Mesenchymal stem cell (in vitro differentiated cells and primary cell): ENCODE measurements at regions not wholly inside any gene's neighbourhood (a gene's known extent, or its start where the extent isn't known, plus 50 kb on each side); places are given as distances from the start of the nearest gene placed in this dataset.
A peak's percentile ranks its signal among the peaks of the same experiment; 100 is the strongest.

ENCODE experiments used
- DNase-seq: peaks from one replicate; pipeline ENCODE4 v3.0.0-alpha.2; 2013
- H2AFZ ChIP-seq: one replicate; pipeline ENCODE4 v1.6.1; 2013; ENCODE audit warnings: low read depth, mild to moderate bottlenecking, control low read depth, inconsistent platforms, low read length, moderate library complexity
- H2AK5ac ChIP-seq: 2 replicates; pipeline ENCODE4 v1.6.1; 2013; ENCODE audit warnings: low read length, moderate library complexity, mild to moderate bottlenecking, inconsistent platforms; ENCODE audit not compliant: severe bottlenecking
- H2BK120ac ChIP-seq: one replicate; pipeline ENCODE4 v1.6.1; 2013; ENCODE audit warnings: low read depth, mild to moderate bottlenecking, inconsistent platforms, low read length, moderate library complexity
- H2BK12ac ChIP-seq, 2 experiments: one replicate each; pipeline ENCODE4 v1.6.1; 2013; ENCODE audit warnings: inconsistent platforms in 2 of 2, low read length in 2 of 2, mild to moderate bottlenecking in 2 of 2, moderate library complexity in 2 of 2, control low read depth in 1 of 2
- H2BK15ac ChIP-seq: one replicate; pipeline ENCODE4 v1.6.1; 2013; ENCODE audit warnings: mild to moderate bottlenecking, low read depth, inconsistent platforms; ENCODE audit not compliant: poor library complexity, severe bottlenecking
- H2BK5ac ChIP-seq: 2 replicates; pipeline ENCODE4 v1.6.1; 2013; ENCODE audit warnings: low read depth, mild to moderate bottlenecking, low read length, control low read depth, inconsistent platforms; ENCODE audit not compliant: poor library complexity, severe bottlenecking
- H3K14ac ChIP-seq, 2 experiments: one replicate each; pipeline ENCODE4 v1.6.1; 2013; ENCODE audit warnings: inconsistent platforms in 2 of 2, low read length in 2 of 2, control low read depth in 1 of 2, mild to moderate bottlenecking in 1 of 2, moderate library complexity in 1 of 2
- H3K18ac ChIP-seq, 2 experiments: one replicate each; pipeline ENCODE4 v1.6.1; 2013; ENCODE audit warnings: inconsistent platforms in 2 of 2, low read length in 2 of 2, control low read depth in 1 of 2, low read depth in 1 of 2, mild to moderate bottlenecking in 1 of 2
- H3K23ac ChIP-seq, 2 experiments: one replicate each; pipeline ENCODE4 v1.6.1; 2013; ENCODE audit warnings: inconsistent platforms in 2 of 2, low read length in 2 of 2, mild to moderate bottlenecking in 2 of 2, moderate library complexity in 2 of 2, control low read depth in 1 of 2
- H3K27ac ChIP-seq: 2 replicates; pipeline ENCODE4 v1.5.1; 2013; ENCODE audit warnings: mild to moderate bottlenecking, moderate library complexity, low read length, control low read depth, inconsistent platforms; ENCODE audit not compliant: poor library complexity, severe bottlenecking
- H3K27me3 ChIP-seq, 2 experiments: 2 replicates each; pipeline versions ENCODE4 v1.6.1 to v1.7.0; 2013; ENCODE audit warnings: low read length in 2 of 2, mild to moderate bottlenecking in 2 of 2, moderate library complexity in 2 of 2, control low read depth in 1 of 2, inconsistent platforms in 1 of 2; ENCODE audit not compliant: control insufficient read depth in 1 of 2, insufficient read depth in 1 of 2
- H3K36me3 ChIP-seq, 2 experiments: 2 replicates each; pipeline versions ENCODE4 v1.6.1 to v1.7.0; 2013; ENCODE audit warnings: low read length in 2 of 2, control low read depth in 1 of 2, inconsistent platforms in 1 of 2, low read depth in 1 of 2, mild to moderate bottlenecking in 1 of 2; ENCODE audit not compliant: insufficient read depth in 2 of 2, control insufficient read depth in 1 of 2
- H3K4ac ChIP-seq, 2 experiments: one replicate each; pipeline ENCODE4 v1.6.1; 2013; ENCODE audit warnings: inconsistent platforms in 2 of 2, low read length in 2 of 2, mild to moderate bottlenecking in 2 of 2, moderate library complexity in 2 of 2, control low read depth in 1 of 2, low read depth in 1 of 2
- H3K4me1 ChIP-seq: 2 replicates; pipeline ENCODE4 v1.6.1; 2013; ENCODE audit warnings: low read depth, low read length, control low read depth; ENCODE audit not compliant: control insufficient read depth, insufficient read depth
- H3K4me2 ChIP-seq: 2 replicates; pipeline ENCODE4 v1.6.1; 2013; ENCODE audit warnings: low read length, mild to moderate bottlenecking, inconsistent platforms; ENCODE audit not compliant: poor library complexity, severe bottlenecking
- H3K4me3 ChIP-seq, 2 experiments: 2 replicates each; pipeline versions ENCODE4 v1.5.1 to v1.7.0; 2013; ENCODE audit warnings: low read length in 2 of 2, mild to moderate bottlenecking in 2 of 2, control low read depth in 1 of 2, low read depth in 1 of 2; ENCODE audit not compliant: insufficient read depth in 1 of 2
- H3K79me1 ChIP-seq: replicated peaks from 2 replicates; pipeline ENCODE4 v1.6.1; 2013; ENCODE audit warnings: mild to moderate bottlenecking, control low read depth, low read length, inconsistent platforms; ENCODE audit not compliant: poor library complexity, severe bottlenecking
- H3K9ac ChIP-seq: 2 replicates; pipeline ENCODE4 v1.7.0; 2013; ENCODE audit warnings: mild to moderate bottlenecking, low read length, moderate library complexity
- H3K9me3 ChIP-seq: 2 replicates; pipeline ENCODE4 v1.7.0; 2013; ENCODE audit warnings: mild to moderate bottlenecking, low read length; ENCODE audit not compliant: control insufficient read depth
- H4K8ac ChIP-seq: one replicate; pipeline ENCODE4 v1.6.1; 2013; ENCODE audit warnings: inconsistent platforms, mild to moderate bottlenecking, low read length, moderate library complexity
- H4K91ac ChIP-seq: one replicate; pipeline ENCODE4 v1.6.1; 2013; ENCODE audit warnings: mild to moderate bottlenecking, low read length, inconsistent platforms
- WGBS: methylation state at CpG from one replicate; pipeline ENCODE4 v1.1.7; 2013; ENCODE audit warnings: mixed read lengths; 5-methylcytosine and 5-hydroxymethylcytosine counted together

- no peaks in the 10 kb centered on the region for H3K27me3 ChIP-seq
- H3K14ac ChIP-seq, result no peak overlapping the region
- no peak overlapping the region for H3K4me2 ChIP-seq
- no peak overlapping the region for H2BK12ac ChIP-seq
- WGBS, result 85% methylated on average over 4 of the region's 5 CpGs
- no peak overlapping the region for H2AK5ac ChIP-seq
- H3K79me1 ChIP-seq, result no peaks in the 10 kb centered on the region
- no peak overlapping the region for H3K4ac ChIP-seq
- H3K18ac ChIP-seq, result no peak overlapping the region
- no peak overlapping the region for H2BK5ac ChIP-seq
- no peak overlapping the region for H3K4me3 ChIP-seq
- no peak overlapping the region for H3K9ac ChIP-seq
- H3K36me3 ChIP-seq, result no peaks in the 10 kb centered on the region
- no peak overlapping the region for H4K8ac ChIP-seq
- peak overlapping the region; percentile 64 for H3K27ac ChIP-seq
- H4K91ac ChIP-seq, result no peak overlapping the region
- no peak overlapping the region for H2BK120ac ChIP-seq
- H2AFZ ChIP-seq, result no peak overlapping the region
- H3K4me1 ChIP-seq, result peaks cover 2% of the 10 kb centered on the region
- H3K9me3 ChIP-seq, result no peaks in the 10 kb centered on the region
- no peak overlapping the region for H3K23ac ChIP-seq
- no peak for DNase-seq
- no peak overlapping the region for H2BK15ac ChIP-seq
Observed at GRCh38 chr4:24743927-24744326, 51.4 kb upstream of the SOD3 start.

- DNase-seq, result no peak
- H3K79me1 ChIP-seq, result no peaks in the 10 kb centered on the region
- no peak overlapping the region for H2AFZ ChIP-seq
- H3K4me3 ChIP-seq, result no peak overlapping the region
- no peak overlapping the region for H2AK5ac ChIP-seq
- no peak overlapping the region for H3K4me2 ChIP-seq
- no peak overlapping the region for H3K23ac ChIP-seq
- H2BK120ac ChIP-seq, result no peak overlapping the region
- no peaks in the 10 kb centered on the region for H3K9me3 ChIP-seq
- H3K9ac ChIP-seq, result no peak overlapping the region
- H3K4ac ChIP-seq, result no peak overlapping the region
- no peak overlapping the region for H2BK5ac ChIP-seq
- no peak overlapping the region for H2BK15ac ChIP-seq
- WGBS, result 76% methylated on average over 3 of the region's 5 CpGs
- no peaks in the 10 kb centered on the region for H3K27me3 ChIP-seq
- no peak overlapping the region for H4K91ac ChIP-seq
- H3K27ac ChIP-seq, result no peak overlapping the region
- H3K36me3 ChIP-seq, result no peaks in the 10 kb centered on the region
- no peak overlapping the region for H3K18ac ChIP-seq
- H3K14ac ChIP-seq, result no peak overlapping the region
- H4K8ac ChIP-seq, result no peak overlapping the region
- peaks cover 2% of the 10 kb centered on the region for H3K4me1 ChIP-seq
- no peak overlapping the region for H2BK12ac ChIP-seq
Observed at GRCh38 chr4:24745172-24745895, 50.0 kb upstream of the SOD3 start.
